GM19452 (cell line): ENCODE measurements at regions not wholly inside any gene's neighbourhood (a gene's known extent, or its start where the extent isn't known, plus 50 kb on each side); places are given as distances from the start of the nearest gene placed in this dataset.

Source experiments
- ATAC-seq: cut with Tn5 transposase; IDR thresholded peaks from one replicate; pipeline ENCODE4 v1.9.1; 2021; ENCODE audit not compliant: unreplicated experiment

GRCh38 chr20:60310560-60311349 is 352.5 kb downstream of the CDH26 start:
- ATAC-seq: no peak

- no peak for ATAC-seq
Observed at GRCh38 chr20:60313191-60313590, 355.0 kb downstream of the CDH26 start.

- ATAC-seq: no peak
Observed at GRCh38 chr20:60313614-60314013, 355.4 kb downstream of the CDH26 start.

- no peak for ATAC-seq
Observed at GRCh38 chr20:60314727-60315126, 356.5 kb downstream of the CDH26 start.

GRCh38 chr20:60316476-60317158 is 358.4 kb downstream of the CDH26 start:
- ATAC-seq: no peak

GRCh38 chr20:60317401-60317800 is 359.2 kb downstream of the CDH26 start:
- ATAC-seq: no peak

GRCh38 chr20:60321601-60322000 is 363.4 kb downstream of the CDH26 start:
- ATAC-seq: no peak

GRCh38 chr20:60326821-60327220 is 368.6 kb downstream of the CDH26 start:
- no peak for ATAC-seq

GRCh38 chr20:60327971-60328660 is 369.9 kb downstream of the CDH26 start:
- no peak for ATAC-seq

GRCh38 chr20:60330461-60330860 is 372.2 kb downstream of the CDH26 start:
- ATAC-seq: no peak

- ATAC-seq: no peak
Observed at GRCh38 chr20:60331688-60332300, 373.6 kb downstream of the CDH26 start.

- no peak for ATAC-seq
Observed at GRCh38 chr20:60332523-60332922, 374.3 kb downstream of the CDH26 start.

GRCh38 chr20:60334911-60335310 is 376.7 kb downstream of the CDH26 start:
- ATAC-seq: no peak

- no peak for ATAC-seq
Observed at GRCh38 chr20:60338556-60338955, 380.3 kb downstream of the CDH26 start.

GRCh38 chr20:60339738-60340137 is 381.5 kb downstream of the CDH26 start:
- ATAC-seq: no peak

GRCh38 chr20:60340232-60340631 is 382.0 kb downstream of the CDH26 start:
- no peak for ATAC-seq

- ATAC-seq: no peak
Observed at GRCh38 chr20:60341062-60341461, 382.8 kb downstream of the CDH26 start.

- no peak for ATAC-seq
Observed at GRCh38 chr20:60345106-60345505, 386.9 kb downstream of the CDH26 start.

GRCh38 chr20:60349418-60349817 is 391.2 kb downstream of the CDH26 start:
- ATAC-seq: no peak

GRCh38 chr20:60352017-60352416 is 393.8 kb downstream of the CDH26 start:
- ATAC-seq: no peak

- ATAC-seq: no peak
Observed at GRCh38 chr20:60352596-60352995, 394.4 kb downstream of the CDH26 start.
